ENCODE measurements at regions not wholly inside any gene's neighbourhood (a gene's known extent, or its start where the extent isn't known, plus 50 kb on each side); places are given as distances from the start of the nearest gene placed in this dataset.

DNA sequence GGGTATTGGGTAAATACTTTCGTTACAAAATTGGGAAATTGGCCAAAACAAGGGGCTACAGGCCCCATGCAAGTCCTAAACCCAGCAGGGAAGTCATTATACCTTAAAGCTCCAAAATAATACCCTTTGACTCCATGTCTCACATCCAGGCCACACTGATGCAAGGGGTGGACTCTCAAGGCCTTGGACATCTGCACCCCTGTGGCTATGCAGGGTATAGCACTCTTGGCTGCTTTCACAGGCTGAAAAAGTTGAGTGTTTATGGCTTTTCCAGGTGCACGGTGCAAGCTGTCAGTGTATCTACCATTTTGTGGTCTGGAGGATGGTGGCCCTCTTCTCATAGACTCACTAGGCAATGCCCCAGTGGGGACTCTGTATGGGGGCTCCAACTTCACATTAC is 326.5 kb downstream of the TEX13C start:
- no peak for TF ChIP-seq POLR2A (IDR thresholded peaks at IDR 0.05)
- no peak for TF ChIP-seq CTCF (IDR thresholded peaks at IDR 0.05)
